Transverse colon (tissue), 4 donors: ENCODE measurements at regions not wholly inside any gene's neighbourhood (a gene's known extent, or its start where the extent isn't known, plus 50 kb on each side); places are given as distances from the start of the nearest gene placed in this dataset.

Experiments
- DNase-seq: peaks from one replicate; pipeline ENCODE4 v3.0.0-alpha.2; 2019
- H3K27ac ChIP-seq, 4 donors: fragments of 200-600 bp; sonication (generic); 2 replicates each; pipeline ENCODE4 v1.5.1; 2016 to 2018; ENCODE audit warnings: inconsistent platforms in 4 of 4
- H3K27me3 ChIP-seq: fragments of 200-600 bp; sonication (generic); 2 replicates; pipeline ENCODE4 v1.5.1; 2017; ENCODE audit warnings: inconsistent platforms
- H3K36me3 ChIP-seq, 4 donors: fragments of 200-600 bp; sonication (generic); 2 replicates each; pipeline ENCODE4 v1.5.1; 2017 to 2019; ENCODE audit warnings: inconsistent platforms in 4 of 4
- H3K4me1 ChIP-seq, 4 donors: fragments of 200-600 bp; sonication (generic); 2 replicates each; pipeline ENCODE4 v1.5.1; 2017 to 2020; ENCODE audit warnings: inconsistent platforms in 4 of 4
- H3K4me3 ChIP-seq, 4 donors: fragments of 200-600 bp; sonication (generic); 1 replicate in 1 of 4; 2 replicates in 3 of 4; pipeline versions ENCODE4 v1.5.1 to v1.6.1; 2017 to 2019; ENCODE audit warnings: inconsistent platforms in 4 of 4
- H3K9me3 ChIP-seq, 2 donors: fragments of 200-600 bp; sonication (generic); 2 replicates each; pipeline ENCODE4 v1.5.1; 2017 to 2019; ENCODE audit warnings: inconsistent platforms in 2 of 2
- CTCF ChIP-seq, 5 experiments: fragments of 200-600 bp in 3 of 5; fragments of 450-650 bp in 2 of 5; sonication (generic) in 3 of 5; IDR thresholded peaks; 1 replicate in 2 of 5; 2 replicates in 3 of 5; pipeline ENCODE4 v1.5.1; 2016 to 2017; ENCODE audit warnings: antibody characterized with exemption in 5 of 5, inconsistent platforms in 3 of 5, mild to moderate bottlenecking in 2 of 5, moderate library complexity in 1 of 5
- EP300 ChIP-seq: sonication (generic); formaldehyde crosslinking; IDR thresholded peaks from one replicate; pipeline ENCODE4 v1.6.1; 2017; ENCODE audit warnings: antibody characterized with exemption, low read depth
- POLR2A ChIP-seq: fragments of 450-650 bp; IDR thresholded peaks from one replicate; pipeline ENCODE4 v1.6.1; 2016; ENCODE audit warnings: antibody characterized with exemption, mild to moderate bottlenecking, moderate library complexity
- POLR2AphosphoS5 ChIP-seq, 3 donors: sonication (generic); formaldehyde crosslinking; IDR thresholded peaks; one replicate each; pipeline ENCODE4 v1.6.1; 2016; ENCODE audit warnings: antibody characterized with exemption in 3 of 3
- WGBS, 2 donors: methylation state at CpG; one replicate each; pipeline ENCODE4 v1.1.5; 2018; ENCODE audit warnings: low coverage in 1 of 2; 5-methylcytosine and 5-hydroxymethylcytosine counted together
- in situ Hi-C, 4 donors: fragments of 200-750 bp; cut with MboI; loops; one replicate each; pipeline versions ENCODE4 v1.15.0 to v1.15.1; 2017; ENCODE audit warnings: low sequenced_read_pairs in 3 of 4, low pct_ligation_motif_present in 1 of 4, low pct_unique_long_range_greater_than_20kb in 1 of 4
- intact Hi-C: fragments of 100-400 bp; cut with DNase I; formaldehyde crosslinking; loops from one replicate; pipeline ENCODE4 v1.15.1; 2023; ENCODE audit warnings: low total_unique reads

- in situ Hi-C loops: no loop called here
Observed at GRCh38 chr2:172249986-172250385, 147.3 kb upstream of the DLX2 start.

GRCh38 chr2:172251231-172251630 is 148.5 kb upstream of the DLX2 start:
- Histone ChIP-seq H3K4me3 (no peak overlapping the region), H3K27ac (no peak overlapping the region), H3K27me3 (no peaks in the 10 kb centered on the region), H3K9me3 (no peaks in the 10 kb centered on the region), H3K4me1 (peaks cover 0 to 9% (median 2%) of the 10 kb centered on the region in 4 donors), H3K36me3 (no peaks in the 10 kb centered on the region)
- no peak for DNase-seq
- WGBS, 2 donors: 65 to 66% methylated on average over 3 of the region's 3 CpGs
- TF ChIP-seq EP300 (no peak), POLR2AphosphoS5 (IDR thresholded peaks at IDR 0.05) (no peak), POLR2A (no peak), CTCF (IDR thresholded peaks at IDR 0.05) (no peak)
- intact Hi-C loops: no loop called here
- in situ Hi-C loops: no loop called here

More at GRCh38 chr2:172249986-172250385, 147.3 kb upstream of the DLX2 start:
- H3K4me1 ChIP-seq: peaks cover 0 to 13% (median 2%) of the 10 kb centered on the region in 4 donors
- H3K9me3 ChIP-seq: no peaks in the 10 kb centered on the region
- H3K27me3 ChIP-seq: no peaks in the 10 kb centered on the region
- no peak for TF ChIP-seq POLR2A
- no peak for TF ChIP-seq CTCF (IDR thresholded peaks at IDR 0.05)
- no peak for TF ChIP-seq POLR2AphosphoS5 (IDR thresholded peaks at IDR 0.05)
- no peak for TF ChIP-seq EP300
- H3K36me3 ChIP-seq: no peaks in the 10 kb centered on the region
- no peak overlapping the region for H3K27ac ChIP-seq
- no peak for DNase-seq
- H3K4me3 ChIP-seq: no peak overlapping the region
- intact Hi-C loops: no loop called here

- Histone ChIP-seq H3K4me3 (no peak overlapping the region), H3K27ac (peak overlapping the region in 1 of 4 donors; percentile 2), H3K4me1 (peaks cover 0 to 9% (median 2%) of the 10 kb centered on the region in 4 donors), H3K27me3 (no peaks in the 10 kb centered on the region), H3K36me3 (no peaks in the 10 kb centered on the region), H3K9me3 (no peaks in the 10 kb centered on the region)
- in situ Hi-C loops (no loop called here), intact Hi-C loops (no loop called here)
- DNase-seq: no peak
- WGBS, 2 donors: 87% methylated on average over 12 of the region's 12 CpGs; no CpG with 5 or more reads in 1 of the 2 donors
- TF ChIP-seq CTCF (IDR thresholded peaks at IDR 0.05) (no peak), EP300 (no peak), POLR2AphosphoS5 (IDR thresholded peaks at IDR 0.05) (no peak), POLR2A (no peak)
Observed at GRCh38 chr2:172252154-172252553, 149.5 kb upstream of the DLX2 start.

- peak; percentile 70 for DNase-seq
- intact Hi-C loops (no loop called here), in situ Hi-C loops (no loop called here)
- no peak for TF ChIP-seq POLR2A
- TF ChIP-seq POLR2AphosphoS5 (IDR thresholded peaks at IDR 0.05): peak in 2 of 3 donors; percentile 71 to 73
- Histone ChIP-seq H3K27me3 (no peaks in the 10 kb centered on the region), H3K9me3 (no peaks in the 10 kb centered on the region), H3K4me1 (peaks cover 0 to 9% (median 2%) of the 10 kb centered on the region in 4 donors), H3K36me3 (no peaks in the 10 kb centered on the region), H3K27ac (peak overlapping the region in 3 of 4 donors; percentile 2 to 16 (median 10)), H3K4me3 (no peak overlapping the region)
- WGBS, 2 donors: 52 to 80% methylated on average over 1 to 16 of the region's 16 CpGs
Observed at GRCh38 chr2:172253190-172254052, 150.7 kb upstream of the DLX2 start.
